ENCODE measurements at regions not wholly inside any gene's neighbourhood (a gene's known extent, or its start where the extent isn't known, plus 50 kb on each side); places are given as distances from the start of the nearest gene placed in this dataset.

DNA sequence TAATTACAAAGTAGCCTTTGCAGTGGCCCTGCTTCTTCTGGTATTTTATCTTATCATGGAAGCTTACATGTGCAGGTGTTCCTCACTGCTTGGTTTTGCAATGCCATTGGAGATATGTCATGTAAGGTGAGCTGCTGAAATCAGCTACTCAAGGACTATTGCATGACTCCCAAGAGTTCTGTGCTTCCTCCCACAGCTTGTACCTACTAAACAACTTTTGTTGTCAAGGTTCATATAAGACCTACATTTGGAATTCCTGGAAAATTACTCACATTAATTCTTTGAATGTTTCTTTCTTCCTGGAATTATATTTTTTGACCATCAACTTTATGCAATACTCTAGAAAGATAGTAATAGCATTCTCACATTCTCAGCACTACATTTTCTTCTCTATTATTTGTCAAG, 427.5 kb upstream of the HSF2 start:
- peak; percentile 5 for DNase-seq (ENCODE audit: low spot score)
- FAIRE-seq: no peak

- no peak for FAIRE-seq
Measured at GRCh38 chr6:121984956-121985355, 414.5 kb upstream of the HSF2 start.

GRCh38 chr6:121993362-121993761, 406.1 kb upstream of the HSF2 start:
- DNase-seq (ENCODE audit: low spot score) (no peak), FAIRE-seq (no peak)

More at GRCh38 chr6:121984956-121985355, 414.5 kb upstream of the HSF2 start:
- DNase-seq (ENCODE audit: low spot score): no peak

- no peak for DNase-seq (ENCODE audit: low spot score)
- no peak for FAIRE-seq
Measured at GRCh38 chr6:121994919-121995318, 404.5 kb upstream of the HSF2 start.

DNA sequence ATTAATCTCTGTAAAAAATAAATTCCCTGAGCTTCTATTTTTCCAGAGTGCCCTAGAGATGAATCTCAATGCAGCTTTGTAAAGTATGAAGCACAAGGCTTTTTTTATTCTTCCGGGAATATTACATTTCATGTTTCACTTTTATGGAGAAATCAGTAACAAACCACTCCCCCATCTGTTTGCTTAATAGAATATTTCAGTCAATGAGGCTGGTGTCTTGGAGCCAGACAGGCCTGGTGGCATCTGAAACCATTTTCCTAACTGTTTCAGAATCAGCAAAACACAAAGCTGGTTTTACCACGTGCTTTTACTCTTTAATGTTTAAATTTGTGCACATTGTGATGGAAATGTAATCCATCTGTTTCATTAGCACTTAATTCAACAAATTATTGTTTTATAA, 400.8 kb upstream of the HSF2 start:
- DNase-seq (ENCODE audit: low spot score): no peak

GRCh38 chr6:121999456-122000065, 399.9 kb upstream of the HSF2 start:
- no peak for FAIRE-seq

More for the DNA sequence above, 400.8 kb upstream of the HSF2 start:
- no peak for FAIRE-seq

GRCh38 chr6:122005661-122006060, 393.8 kb upstream of the HSF2 start:
- no peak for DNase-seq (ENCODE audit: low spot score)
- no peak for FAIRE-seq

More at GRCh38 chr6:121999456-122000065, 399.9 kb upstream of the HSF2 start:
- DNase-seq (ENCODE audit: low spot score): no peak

DNA sequence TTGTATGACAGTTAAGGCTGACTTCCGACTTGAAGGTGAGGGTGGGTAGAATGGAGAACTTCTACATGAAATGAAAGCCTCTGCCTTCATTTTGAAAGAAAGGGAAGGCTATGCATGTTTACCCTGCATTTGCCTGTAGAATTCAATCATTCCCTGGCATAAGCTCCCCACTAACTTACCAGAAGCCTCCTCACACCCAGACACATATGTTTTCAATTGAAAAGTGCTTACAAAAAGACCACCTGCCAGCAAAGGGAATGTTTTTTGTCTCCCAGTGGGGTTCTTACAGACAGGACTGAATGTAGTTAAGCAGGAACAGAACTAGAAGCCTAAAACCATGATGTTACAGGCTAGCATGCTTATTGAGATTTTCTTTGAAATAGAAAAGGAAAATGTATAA, 392.1 kb upstream of the HSF2 start:
- no peak for FAIRE-seq
- no peak for DNase-seq (ENCODE audit: low spot score)

- FAIRE-seq (no peak), DNase-seq (ENCODE audit: low spot score) (no peak)
Measured at GRCh38 chr6:122008101-122008999, 391.1 kb upstream of the HSF2 start.

DNA sequence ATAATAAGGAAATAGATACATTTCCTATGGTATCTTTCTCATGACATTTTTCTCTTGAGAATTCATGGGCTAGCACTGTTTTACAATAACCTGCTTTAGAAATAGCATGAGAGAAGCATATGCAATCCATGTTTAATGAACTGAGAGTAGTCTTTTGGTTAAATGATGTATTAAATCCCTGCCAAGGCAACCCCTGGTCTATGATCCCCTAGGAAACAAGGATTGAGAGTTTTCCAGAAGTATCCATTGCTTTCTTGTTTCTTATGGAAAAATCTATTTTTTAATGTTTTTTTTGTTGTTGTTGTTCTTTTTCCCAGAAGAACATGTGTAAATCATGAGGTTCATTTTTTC, 390.5 kb upstream of the HSF2 start:
- DNase-seq (ENCODE audit: low spot score) (no peak), FAIRE-seq (no peak)

DNA sequence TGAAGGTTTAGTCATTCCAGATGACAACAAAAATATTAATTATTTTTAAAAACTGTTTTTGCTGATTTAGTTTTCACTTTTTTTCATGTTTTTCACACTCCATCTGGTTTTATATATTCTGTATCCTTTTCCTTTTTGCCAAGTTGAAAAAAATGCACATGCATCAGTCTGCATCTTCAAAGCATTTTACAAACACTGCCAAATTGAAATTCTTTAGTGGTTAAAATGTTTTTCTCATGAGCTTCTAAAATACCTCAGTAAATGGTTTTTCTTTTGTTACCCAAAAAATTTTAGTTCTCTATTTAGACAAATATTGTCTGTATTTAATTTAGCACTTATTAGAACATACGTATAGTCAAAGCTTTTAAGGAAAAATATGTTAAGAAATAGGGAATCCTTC, 386.9 kb upstream of the HSF2 start:
- FAIRE-seq (no peak), DNase-seq (ENCODE audit: low spot score) (no peak)

DNA sequence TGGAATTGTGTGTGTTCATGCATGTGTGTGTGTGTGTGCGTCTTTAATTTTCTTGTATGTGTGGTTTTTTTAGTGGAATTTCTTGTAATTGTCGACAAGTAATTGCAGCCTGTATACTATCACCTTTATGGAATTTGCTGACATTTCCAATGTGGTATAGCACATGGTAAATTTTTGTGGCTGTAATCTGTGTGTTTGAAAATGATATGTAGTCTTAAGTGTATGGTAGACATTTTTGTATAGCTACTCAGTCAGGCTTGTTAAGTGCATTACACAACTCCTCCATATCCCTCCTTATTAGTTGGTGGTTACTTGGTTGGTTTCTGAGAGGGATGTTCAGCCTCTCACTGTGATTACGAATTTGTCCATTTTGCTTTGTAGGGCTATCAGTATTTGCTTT, 384.5 kb upstream of the HSF2 start:
- FAIRE-seq (no peak), DNase-seq (ENCODE audit: low spot score) (no peak)

DNA sequence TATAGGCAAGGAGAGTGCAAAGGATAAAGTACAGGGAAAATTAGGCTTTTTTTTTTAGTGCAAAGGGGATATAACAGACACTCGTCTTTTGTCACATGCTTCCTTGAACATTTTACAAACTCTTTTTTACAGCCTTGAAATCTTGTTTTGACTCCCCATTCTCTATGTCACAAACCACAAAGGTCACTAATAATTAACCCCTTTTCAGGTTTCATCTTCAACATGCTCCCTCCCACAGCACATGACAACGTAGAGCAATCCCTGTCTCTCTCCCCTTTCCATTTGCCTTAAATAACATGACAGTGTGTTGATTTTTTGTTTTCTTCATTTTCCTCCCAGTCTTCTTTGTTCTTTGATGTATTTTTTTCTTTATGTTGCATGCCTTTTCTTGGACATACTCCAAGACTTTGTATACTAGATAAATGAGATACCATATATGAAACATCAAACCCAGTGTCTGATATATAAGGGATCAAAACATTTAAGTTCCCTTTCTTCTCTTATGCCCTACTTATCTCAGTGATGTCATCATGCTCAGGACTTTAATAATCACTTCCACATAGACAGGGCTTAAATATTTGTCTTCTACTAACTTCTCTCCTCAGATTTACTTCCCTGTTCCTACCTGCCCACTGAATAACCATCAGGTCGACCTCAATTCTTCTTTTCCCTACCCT, 378.7 kb upstream of the HSF2 start:
- DNase-seq (ENCODE audit: low spot score) (no peak), FAIRE-seq (no peak)

GRCh38 chr6:122025104-122025503, 374.3 kb upstream of the HSF2 start:
- DNase-seq (ENCODE audit: low spot score) (no peak), FAIRE-seq (no peak)

DNA sequence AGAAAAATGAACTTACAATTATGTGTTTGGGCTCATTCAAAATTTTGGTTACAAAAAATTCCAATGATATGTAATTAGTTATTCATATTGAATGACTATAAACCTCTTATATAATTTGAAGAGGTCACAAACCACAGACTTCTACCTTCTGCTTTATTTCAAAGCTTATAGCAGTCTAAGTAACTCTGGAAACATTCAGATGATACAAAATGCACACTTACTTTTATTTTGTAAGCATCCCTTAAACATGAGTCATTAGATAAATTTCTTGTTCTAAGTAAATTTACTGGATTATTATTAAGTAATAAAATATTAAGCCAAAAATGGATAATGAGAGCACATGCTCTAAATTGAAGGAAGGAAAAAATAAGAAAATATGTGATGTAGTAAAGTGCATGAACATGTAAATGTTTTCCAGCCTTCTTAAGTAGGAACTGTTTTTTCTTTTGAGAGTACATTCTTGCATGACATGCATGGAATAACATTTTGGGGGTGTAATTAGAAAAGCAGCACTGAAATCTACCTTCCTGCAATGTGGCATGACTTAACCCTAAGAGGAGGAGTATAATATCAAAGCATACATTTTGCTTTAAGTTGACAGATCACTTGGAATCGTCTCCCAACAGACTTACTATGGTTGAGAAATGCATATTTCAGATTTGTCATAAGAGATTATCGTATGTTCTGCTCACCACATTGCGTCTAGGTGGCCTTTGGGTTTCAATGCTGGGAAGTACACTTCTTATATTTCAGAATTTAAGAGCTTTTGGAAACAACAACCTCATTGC, 372.7 kb upstream of the HSF2 start:
- FAIRE-seq (no peak), DNase-seq (ENCODE audit: low spot score) (no peak)

- FAIRE-seq: no peak
- no peak for DNase-seq (ENCODE audit: low spot score)
Measured at GRCh38 chr6:122028933-122029522, 370.4 kb upstream of the HSF2 start.

GRCh38 chr6:122033564-122034181, 365.8 kb upstream of the HSF2 start:
- FAIRE-seq (no peak), DNase-seq (ENCODE audit: low spot score) (peak; percentile 38)

- DNase-seq (ENCODE audit: low spot score) (no peak), FAIRE-seq (no peak)
Measured at GRCh38 chr6:122035173-122035572, 364.3 kb upstream of the HSF2 start.

DNA sequence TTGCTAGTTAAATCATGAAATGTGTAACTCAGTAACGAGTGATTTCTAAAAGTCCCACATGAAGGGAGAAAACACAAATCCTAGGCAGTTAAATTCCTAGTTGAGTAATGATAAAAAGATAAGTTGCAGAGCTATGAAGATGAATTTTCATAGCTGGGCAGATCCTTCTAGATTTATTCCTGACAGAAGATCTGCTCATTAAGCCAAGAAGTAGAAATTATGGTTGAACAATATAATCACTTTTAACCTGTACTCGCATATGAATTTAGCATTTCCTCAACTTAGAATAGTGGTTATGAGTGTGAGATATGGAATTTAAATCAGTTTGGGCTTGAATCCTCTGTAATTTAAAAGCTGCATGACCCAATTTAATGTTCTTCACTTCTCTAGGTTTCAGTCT, 359.2 kb upstream of the HSF2 start:
- DNase-seq (ENCODE audit: low spot score): no peak
- no peak for FAIRE-seq

DNA sequence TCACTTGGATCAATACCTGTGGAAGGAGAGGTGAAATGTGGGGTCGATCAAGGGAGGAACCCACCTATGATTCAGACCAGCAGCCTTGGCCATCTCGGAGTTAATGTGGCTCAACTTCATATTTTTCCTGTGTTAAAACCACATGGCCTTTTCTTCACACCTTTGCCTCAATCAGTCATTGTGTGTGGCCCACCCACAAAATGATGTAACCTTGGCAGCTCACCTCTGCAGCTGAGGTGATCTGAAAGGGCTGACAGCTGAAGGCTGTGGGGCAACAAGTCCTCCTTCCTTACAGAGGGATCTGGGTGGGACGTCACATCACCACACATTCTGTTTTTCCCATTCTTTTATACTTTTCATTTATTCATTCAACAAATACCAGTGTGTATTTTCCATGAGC, 357.1 kb upstream of the HSF2 start:
- FAIRE-seq (no peak), DNase-seq (ENCODE audit: low spot score) (no peak)

All from urothelium cell line (cell line).